ENCODE measurements at regions not wholly inside any gene's neighbourhood (a gene's known extent, or its start where the extent isn't known, plus 50 kb on each side); places are given as distances from the start of the nearest gene placed in this dataset.

DNA sequence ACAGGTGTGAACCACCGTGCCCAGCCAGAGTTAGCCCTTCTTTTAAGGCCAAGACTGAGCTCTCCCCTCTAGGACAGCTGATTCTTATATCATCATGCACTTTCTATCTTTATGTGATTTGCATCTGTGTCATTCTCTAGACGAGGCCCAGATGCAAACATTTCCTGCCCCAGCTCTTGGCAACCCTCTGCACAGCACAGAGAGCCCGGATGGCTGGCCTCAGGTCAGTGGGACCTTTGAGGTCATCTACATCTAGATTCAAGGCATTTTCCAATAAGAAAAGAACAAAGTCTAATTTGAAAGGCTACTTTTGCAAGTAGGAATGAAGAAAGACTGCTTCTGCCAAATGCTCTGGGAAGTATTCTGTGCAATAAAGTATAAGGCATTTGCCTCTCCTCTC, 109.0 kb upstream of the DAB2 start:
- no peak for DNase-seq (ENCODE audit: low spot score)
- Histone ChIP-seq H3K4me3 (ENCODE audit: low read depth, low read length, poor library complexity, severe bottlenecking) (no peak overlapping the region), H3K27ac (ENCODE audit: low read depth, low read length, poor library complexity, severe bottlenecking) (no peak overlapping the region), H3K36me3 (ENCODE audit: insufficient read depth, low read length, poor library complexity, severe bottlenecking) (no peaks in the 10 kb centered on the region), H3K27me3 (replicated peaks; ENCODE audit: insufficient read depth, low read depth, low read length, poor library complexity) (no peaks in the 10 kb centered on the region), H3K4me1 (ENCODE audit: insufficient read depth, low read length, poor library complexity, severe bottlenecking) (no peaks in the 10 kb centered on the region), H3K9me3 (ENCODE audit: low read depth, low read length, poor library complexity, severe bottlenecking) (no peaks in the 10 kb centered on the region)
- ChIA-PET POLR2A (ENCODE audit: low non-redundant PET) (no interaction called here), CTCF (no interaction called here)
- no TSS peak for BruUV-seq (replicated peaks)
- TF ChIP-seq, protein P1, sequence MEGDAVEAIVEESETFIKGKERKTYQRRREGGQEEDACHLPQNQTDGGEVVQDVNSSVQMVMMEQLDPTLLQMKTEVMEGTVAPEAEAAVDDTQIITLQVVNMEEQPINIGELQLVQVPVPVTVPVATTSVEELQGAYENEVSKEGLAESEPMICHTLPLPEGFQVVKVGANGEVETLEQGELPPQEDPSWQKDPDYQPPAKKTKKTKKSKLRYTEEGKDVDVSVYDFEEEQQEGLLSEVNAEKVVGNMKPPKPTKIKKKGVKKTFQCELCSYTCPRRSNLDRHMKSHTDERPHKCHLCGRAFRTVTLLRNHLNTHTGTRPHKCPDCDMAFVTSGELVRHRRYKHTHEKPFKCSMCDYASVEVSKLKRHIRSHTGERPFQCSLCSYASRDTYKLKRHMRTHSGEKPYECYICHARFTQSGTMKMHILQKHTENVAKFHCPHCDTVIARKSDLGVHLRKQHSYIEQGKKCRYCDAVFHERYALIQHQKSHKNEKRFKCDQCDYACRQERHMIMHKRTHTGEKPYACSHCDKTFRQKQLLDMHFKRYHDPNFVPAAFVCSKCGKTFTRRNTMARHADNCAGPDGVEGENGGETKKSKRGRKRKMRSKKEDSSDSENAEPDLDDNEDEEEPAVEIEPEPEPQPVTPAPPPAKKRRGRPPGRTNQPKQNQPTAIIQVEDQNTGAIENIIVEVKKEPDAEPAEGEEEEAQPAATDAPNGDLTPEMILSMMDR (conservative IDR thresholded peaks at IDR 0.05; ENCODE audit: low read depth, low read length), result no peak
- TF ChIP-seq EZH2 (IDR thresholded peaks at IDR 0.05; ENCODE audit: borderline replicate concordance, low read depth, low read length, poor library complexity, severe bottlenecking), result no peak
- intact Hi-C loops (cut with micrococcal nuclease; ENCODE audit: unreplicated experiment), result no loop called here

DNA sequence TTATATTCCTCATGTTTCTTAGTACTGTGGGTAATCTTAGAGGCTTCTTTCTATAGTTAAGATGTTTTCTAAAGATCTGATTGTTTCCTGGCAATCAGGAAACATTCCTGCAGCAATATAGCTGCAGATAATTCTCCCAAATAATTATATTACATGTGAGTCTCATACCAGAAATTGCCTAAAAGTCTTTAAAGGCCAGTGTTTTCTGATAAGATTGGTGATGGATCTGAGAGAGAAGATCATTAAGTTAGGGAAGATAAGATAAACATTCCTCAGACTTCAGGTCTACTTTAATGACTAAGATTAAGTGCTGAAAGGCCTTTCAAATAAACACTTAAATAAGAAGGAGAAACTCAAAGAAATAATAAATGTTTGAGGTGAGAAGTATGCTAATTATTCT, 107.7 kb upstream of the DAB2 start:
- intact Hi-C loops (cut with micrococcal nuclease; ENCODE audit: unreplicated experiment), result no loop called here
- CTCF ChIA-PET, result no interaction called here
- DNase-seq (ENCODE audit: low spot score), result no peak
- POLR2A ChIA-PET (ENCODE audit: low non-redundant PET), result no interaction called here
- TF ChIP-seq EZH2 (IDR thresholded peaks at IDR 0.05; ENCODE audit: borderline replicate concordance, low read depth, low read length, poor library complexity, severe bottlenecking), result no peak
- TF ChIP-seq, protein P1 (conservative IDR thresholded peaks at IDR 0.05; ENCODE audit: low read depth, low read length), result no peak
- no peaks in the 10 kb centered on the region for H3K9me3 ChIP-seq (ENCODE audit: low read depth, low read length, poor library complexity, severe bottlenecking)
- H3K4me3 ChIP-seq (ENCODE audit: low read depth, low read length, poor library complexity, severe bottlenecking), result no peak overlapping the region
- H3K36me3 ChIP-seq (ENCODE audit: insufficient read depth, low read length, poor library complexity, severe bottlenecking), result no peaks in the 10 kb centered on the region
- H3K27ac ChIP-seq (ENCODE audit: low read depth, low read length, poor library complexity, severe bottlenecking), result no peak overlapping the region
- BruUV-seq (replicated peaks), result no TSS peak
- no peaks in the 10 kb centered on the region for H3K27me3 ChIP-seq (replicated peaks; ENCODE audit: insufficient read depth, low read depth, low read length, poor library complexity)
- peaks cover 2% of the 10 kb centered on the region for H3K4me1 ChIP-seq (ENCODE audit: insufficient read depth, low read length, poor library complexity, severe bottlenecking)

DNA sequence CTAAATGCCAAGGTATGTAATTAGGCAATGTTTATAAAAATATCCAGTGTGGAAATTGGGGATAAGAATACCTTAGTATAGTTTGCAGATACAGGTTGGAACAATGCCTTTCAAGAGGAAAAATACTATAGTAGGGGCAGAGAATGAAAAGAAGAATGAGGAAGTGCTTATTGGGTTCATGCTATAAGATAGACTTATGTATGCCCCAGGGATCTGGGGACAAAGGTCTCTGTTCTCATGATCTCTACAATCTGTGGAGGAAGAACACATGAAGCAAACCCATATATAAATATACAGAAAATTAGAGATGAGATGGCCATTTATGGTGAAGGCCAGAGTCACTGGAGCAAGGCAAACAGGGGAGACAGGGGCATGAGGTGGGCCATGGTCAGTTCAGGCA, 106.5 kb upstream of the DAB2 start:
- Histone ChIP-seq H3K27me3 (replicated peaks; ENCODE audit: insufficient read depth, low read depth, low read length, poor library complexity) (no peaks in the 10 kb centered on the region), H3K4me3 (ENCODE audit: low read depth, low read length, poor library complexity, severe bottlenecking) (no peak overlapping the region), H3K27ac (ENCODE audit: low read depth, low read length, poor library complexity, severe bottlenecking) (no peak overlapping the region), H3K9me3 (ENCODE audit: low read depth, low read length, poor library complexity, severe bottlenecking) (no peaks in the 10 kb centered on the region), H3K4me1 (ENCODE audit: insufficient read depth, low read length, poor library complexity, severe bottlenecking) (peaks cover 12% of the 10 kb centered on the region), H3K36me3 (ENCODE audit: insufficient read depth, low read length, poor library complexity, severe bottlenecking) (no peaks in the 10 kb centered on the region)
- TF ChIP-seq, protein P1 (conservative IDR thresholded peaks at IDR 0.05; ENCODE audit: low read depth, low read length), result no peak
- no peak for TF ChIP-seq EZH2 (IDR thresholded peaks at IDR 0.05; ENCODE audit: borderline replicate concordance, low read depth, low read length, poor library complexity, severe bottlenecking)
- DNase-seq (ENCODE audit: low spot score), result no peak
- ChIA-PET CTCF (no interaction called here), POLR2A (ENCODE audit: low non-redundant PET) (no interaction called here)
- BruUV-seq (replicated peaks), result no TSS peak
- intact Hi-C loops (cut with micrococcal nuclease; ENCODE audit: unreplicated experiment), result no loop called here

Measured in A673 (cell line).